CD4-positive, alpha-beta T cell treated with Interleukin-4 for 1 hour (primary cell): ENCODE measurements at regions not wholly inside any gene's neighbourhood (a gene's known extent, or its start where the extent isn't known, plus 50 kb on each side); places are given as distances from the start of the nearest gene placed in this dataset.
"Not testable (repeated sequence)": the region's sequence is repeated elsewhere in the genome, so short reads cannot be mapped to it uniquely, and the experiment has no call there.

ENCODE experiments used
- DNase-seq, 2 donors: peaks; one replicate each; pipeline ENCODE4 v3.0.0-alpha.2; 2020 to 2022

GRCh38 chr10:44569193-44570091 lies 184.5 kb upstream of the CXCL12 start:
- no peak for DNase-seq

DNA sequence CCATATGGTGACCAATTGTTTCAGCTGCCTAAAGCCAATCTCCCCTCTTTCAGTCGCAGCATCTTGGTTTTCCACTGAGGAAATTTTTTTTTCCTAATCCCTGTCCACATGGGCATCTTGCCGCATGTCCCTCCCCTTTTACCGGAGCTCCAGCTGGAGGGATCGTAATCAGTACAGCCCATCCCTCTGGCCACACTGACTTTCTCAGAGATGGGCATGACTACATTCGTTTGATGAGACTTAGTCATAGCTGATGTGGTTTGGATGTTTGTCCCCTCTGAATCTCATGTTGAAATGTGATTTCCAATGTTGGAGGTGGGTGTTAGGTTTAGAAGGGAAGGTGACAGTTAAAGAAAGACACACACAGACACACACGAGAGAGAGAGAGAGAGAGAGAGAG lies 186.8 kb upstream of the CXCL12 start:
- no peak for DNase-seq

- DNase-seq = no peak
Measured at GRCh38 chr10:44572146-44572545, 187.2 kb upstream of the CXCL12 start.

DNA sequence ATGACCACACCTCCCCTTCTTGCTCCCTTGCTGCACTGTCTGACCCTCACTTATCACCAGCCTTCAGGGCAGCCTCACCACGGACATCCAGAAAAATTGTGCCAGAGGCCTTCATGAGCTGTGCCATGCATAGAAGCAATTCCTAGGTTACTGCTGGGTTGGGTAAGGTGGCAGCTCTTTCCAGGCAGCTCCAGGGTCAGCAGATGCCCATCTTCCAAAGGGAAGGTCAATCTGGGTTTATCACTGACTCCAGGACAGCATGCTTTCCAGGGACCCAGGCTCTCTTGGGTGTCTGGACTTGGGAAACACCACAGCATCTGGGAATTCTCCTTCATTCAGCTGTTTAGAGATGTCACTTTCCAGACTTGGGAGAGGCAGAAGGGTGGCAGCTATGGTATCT lies 188.9 kb upstream of the CXCL12 start:
- no peak for DNase-seq

DNA sequence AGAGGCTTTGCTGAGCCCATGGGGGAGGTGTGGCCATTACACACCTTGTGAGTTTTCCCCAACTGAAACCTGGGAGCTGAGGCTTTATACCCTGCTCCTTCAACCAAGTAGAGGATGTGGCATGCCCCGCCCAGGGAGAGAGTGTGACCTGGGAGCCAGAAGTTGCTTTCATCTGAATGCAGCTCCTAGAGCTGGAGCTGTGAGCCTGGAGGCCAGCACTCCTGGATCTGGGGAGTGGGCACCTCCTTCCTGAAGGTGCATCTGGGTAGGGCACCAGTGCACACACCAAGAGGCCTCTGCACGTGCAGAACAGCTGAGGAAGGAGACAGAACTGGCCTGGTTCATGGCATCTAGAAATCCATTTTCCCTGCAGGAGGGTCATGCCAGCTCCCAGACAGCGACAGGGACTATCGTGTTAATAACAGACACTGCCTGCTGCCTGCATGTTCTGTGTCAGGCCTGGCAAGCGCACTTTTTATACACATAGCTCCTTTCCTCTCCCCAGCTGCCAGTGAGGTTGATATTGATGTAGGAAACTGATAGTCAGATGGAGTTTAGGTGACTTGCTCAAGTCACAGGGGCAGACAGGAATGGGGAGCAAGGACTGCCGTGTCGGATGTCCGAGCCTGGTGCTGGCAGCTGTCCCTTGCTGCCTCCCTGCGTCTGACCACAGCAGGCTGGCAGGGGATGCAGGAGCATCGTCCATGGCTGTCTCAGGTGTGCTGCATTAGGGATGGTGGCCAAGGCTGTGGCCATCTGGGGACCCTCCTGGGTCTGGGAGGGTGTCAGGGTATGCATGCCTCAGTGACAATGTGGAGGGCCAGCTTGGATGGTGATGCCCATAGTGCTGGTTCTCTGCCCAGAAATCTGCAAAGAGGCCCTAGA lies 189.9 kb upstream of the CXCL12 start:
- DNase-seq = no peak

- DNase-seq = no peak
Measured at GRCh38 chr10:44575601-44576380, 190.9 kb upstream of the CXCL12 start.

DNA sequence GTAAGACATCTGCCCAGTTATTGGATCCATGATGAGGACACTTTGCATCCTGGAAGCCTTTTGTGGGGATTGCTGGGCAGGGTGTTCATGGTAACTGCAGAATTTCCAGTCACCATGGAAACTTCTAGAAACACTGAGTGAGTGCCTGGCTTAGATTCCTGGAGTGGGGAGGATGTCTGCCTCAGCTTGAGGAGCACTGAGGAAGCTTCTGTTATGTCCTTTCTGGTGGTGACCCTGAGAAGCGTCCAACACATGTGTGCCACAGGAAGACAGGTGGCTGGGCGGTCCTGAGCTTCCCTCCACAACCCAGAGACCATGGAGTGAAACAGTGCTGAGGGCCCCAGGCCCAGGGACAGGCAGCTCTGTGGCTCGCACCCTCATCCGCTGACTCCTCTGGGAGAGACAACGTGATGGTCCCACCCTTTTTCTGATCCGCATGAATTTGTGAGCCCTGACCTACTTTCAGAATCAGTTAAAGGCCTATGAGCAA lies 191.8 kb upstream of the CXCL12 start:
- peak; percentile 47 to 59 for DNase-seq

- DNase-seq = no peak
Measured at GRCh38 chr10:44577533-44577932, 192.6 kb upstream of the CXCL12 start.

DNA sequence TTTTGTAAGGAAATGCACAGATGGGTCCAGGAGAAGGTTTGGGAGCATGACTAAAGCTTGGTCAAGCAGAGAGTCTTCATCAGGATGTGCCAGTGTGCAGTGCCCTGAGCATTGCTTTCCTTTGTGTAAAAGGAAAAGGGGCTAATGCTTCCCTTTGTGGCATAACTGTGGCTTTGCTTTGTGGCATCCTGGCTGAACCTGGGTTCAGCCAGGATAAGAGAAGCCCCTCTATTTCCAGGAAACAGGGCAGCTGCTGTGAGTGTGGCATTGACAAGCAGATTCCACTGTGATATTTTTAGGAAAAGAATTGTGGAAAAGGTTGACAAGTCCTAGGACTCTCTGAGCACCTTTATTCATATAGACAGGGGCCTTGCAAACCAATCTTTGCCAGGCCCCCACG lies 193.4 kb upstream of the CXCL12 start:
- DNase-seq = no peak

DNA sequence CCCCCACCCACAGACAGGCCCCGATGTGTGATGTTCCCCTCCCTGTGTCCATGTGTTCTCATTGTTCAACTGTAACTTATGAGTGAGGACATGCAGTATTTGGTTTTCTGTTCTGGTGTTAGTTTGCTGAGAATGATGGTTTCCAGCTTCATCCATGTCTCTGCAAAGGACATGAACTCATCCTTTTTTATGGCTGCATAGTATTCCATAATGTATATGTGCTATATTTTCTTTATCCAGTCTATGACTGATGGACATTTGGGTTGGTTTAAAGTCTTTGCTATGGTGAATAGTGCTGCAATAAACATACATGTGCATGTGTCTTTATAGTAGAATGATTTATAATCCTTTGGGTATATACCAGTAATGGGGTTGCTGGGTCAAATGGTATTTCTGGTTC lies 194.1 kb upstream of the CXCL12 start:
- not testable (repeated sequence) for DNase-seq

GRCh38 chr10:44581996-44582395 lies 197.1 kb upstream of the CXCL12 start:
- DNase-seq = no peak

DNA sequence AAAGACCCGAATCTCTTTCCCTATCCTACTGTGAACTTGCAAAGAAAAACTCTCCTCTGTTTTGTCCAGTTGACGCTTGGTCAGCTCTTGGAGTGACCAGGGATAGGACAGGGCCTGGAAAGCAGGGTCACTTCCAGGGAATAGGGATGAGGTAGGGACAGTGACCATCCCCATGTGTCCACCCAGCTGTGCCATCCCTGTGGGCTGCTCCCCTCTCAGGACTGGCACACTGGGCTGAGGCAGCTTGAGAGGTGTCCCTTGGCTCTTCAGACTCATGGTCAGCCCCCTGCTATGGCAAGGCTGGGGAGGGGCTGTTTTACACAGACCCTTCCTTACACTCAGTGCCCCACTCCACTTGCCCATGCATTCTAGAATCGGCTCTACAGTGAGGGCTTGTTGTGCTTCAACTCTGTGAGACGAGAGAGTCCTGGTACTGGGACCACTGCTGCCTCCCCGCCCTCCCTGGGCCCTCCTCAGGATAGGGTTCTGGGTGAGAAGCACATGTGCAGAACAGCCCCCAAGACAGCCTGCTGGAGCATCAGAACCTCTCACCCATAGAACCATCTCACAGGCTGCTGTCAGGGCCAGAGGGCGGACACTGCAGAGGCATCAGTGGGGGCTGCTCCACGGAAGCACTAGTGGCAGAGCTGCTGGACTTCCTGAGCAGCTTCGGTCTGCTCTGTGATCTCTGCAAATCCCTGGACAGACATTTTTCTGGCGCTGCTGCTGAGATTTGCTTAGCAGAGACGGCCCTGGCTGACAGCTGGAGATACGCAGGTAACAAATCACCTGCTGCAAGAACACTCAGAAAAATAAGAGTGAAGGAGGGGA lies 202.8 kb upstream of the CXCL12 start:
- DNase-seq = no peak

DNA sequence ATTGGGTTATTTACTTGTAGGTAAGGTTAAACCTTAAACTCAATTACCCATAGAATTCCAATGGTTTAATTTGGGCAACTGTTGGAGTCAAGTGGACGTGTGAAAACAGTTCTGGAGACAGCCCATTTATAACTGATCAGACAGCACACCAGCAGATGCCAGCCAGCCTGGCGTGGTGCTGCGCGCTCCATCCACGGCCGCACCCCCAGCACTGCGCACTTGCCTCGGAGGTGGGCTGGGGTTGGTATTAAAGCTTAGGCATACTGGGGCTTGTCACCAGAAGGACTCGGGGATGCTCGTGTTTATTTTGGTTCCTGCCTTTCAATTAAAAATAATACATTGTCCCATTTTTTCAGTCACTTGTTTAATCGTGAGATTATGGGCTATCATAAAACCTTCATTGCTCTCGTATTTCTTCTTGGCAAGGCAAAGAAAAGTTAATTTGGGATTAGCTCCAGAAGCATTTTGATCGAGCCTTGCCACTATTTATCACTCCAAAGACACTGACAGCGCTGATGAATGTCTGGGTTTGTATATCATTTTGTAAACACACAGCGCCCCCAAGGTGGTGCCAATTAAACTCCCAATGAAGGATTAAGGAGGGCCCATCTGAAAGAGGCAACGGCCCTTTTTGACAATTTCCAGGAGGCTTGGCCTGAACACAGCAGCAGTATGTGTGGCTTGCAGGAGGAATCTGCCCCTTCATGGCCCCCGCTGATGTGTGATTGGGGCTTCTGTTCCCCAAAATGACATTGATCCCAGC lies 204.5 kb upstream of the CXCL12 start:
- DNase-seq = no peak

DNA sequence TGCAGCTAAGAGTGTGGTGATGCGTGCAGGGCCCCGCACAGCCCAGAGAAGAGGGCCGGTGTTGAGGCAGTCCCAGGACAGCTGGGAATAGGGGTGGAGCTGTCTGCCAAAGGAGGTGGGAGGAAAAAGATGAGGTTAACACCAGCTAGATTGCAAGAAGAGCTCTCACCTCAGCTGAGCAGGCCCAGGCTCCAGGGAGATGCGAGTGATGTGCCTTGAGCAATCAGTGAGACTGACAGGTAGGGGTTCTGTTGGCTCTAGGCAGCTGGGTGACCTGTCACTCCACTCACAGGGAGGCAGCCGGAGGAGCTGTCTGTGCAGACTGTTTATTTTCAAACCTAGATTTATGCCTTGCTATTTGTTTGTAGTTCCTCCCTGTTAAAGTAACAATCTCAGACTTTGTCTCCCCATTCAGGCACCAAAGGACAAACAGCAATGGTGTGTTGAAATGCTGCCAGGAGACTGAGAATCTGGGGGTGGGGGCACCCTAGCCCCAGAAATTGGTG lies 205.1 kb upstream of the CXCL12 start:
- no peak for DNase-seq

DNA sequence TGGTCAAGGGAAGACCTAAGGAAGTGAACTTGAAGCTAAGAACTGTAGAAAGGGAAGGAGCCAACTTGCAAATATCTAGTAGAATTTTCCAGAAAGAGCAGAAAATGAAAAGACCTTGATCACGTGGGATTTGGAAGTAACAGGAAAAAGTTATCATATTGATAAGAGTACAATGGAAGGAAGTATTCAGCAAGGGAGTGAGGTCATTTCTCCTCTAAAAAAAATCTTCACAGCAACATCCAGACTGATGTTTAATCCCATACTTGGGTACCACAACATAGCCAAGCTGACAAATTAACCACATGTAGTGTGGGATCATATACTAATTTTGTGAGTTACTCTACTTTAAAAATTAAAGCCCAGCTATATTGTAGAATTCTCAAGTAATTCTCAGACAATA lies 207.0 kb upstream of the CXCL12 start:
- no peak for DNase-seq

GRCh38 chr10:44593952-44594351 lies 209.1 kb upstream of the CXCL12 start:
- DNase-seq = no peak

DNA sequence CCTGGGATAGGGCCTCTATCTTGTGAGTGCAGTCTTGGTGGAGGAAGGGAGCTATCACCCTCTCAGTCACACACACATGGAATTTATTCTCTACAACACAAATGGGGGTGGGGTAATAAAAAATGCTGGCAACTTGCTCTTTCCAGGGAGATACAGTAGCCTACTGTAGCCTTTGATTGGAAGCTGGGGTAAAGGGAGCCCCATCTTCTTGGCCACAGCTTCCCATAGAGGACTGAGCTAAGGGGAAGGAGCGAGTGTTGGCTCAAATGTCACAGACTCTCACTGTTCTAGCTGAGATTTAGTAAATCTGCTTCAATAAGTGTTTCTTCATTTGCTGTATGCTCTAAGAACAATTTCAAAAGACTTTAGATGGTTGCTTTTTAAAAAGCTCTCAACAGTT lies 222.2 kb upstream of the CXCL12 start:
- no peak for DNase-seq

- no peak for DNase-seq
Measured at GRCh38 chr10:44618910-44619309, 234.0 kb upstream of the CXCL12 start.

- DNase-seq = no peak
Measured at GRCh38 chr10:44619521-44619920, 234.6 kb upstream of the CXCL12 start.

DNA sequence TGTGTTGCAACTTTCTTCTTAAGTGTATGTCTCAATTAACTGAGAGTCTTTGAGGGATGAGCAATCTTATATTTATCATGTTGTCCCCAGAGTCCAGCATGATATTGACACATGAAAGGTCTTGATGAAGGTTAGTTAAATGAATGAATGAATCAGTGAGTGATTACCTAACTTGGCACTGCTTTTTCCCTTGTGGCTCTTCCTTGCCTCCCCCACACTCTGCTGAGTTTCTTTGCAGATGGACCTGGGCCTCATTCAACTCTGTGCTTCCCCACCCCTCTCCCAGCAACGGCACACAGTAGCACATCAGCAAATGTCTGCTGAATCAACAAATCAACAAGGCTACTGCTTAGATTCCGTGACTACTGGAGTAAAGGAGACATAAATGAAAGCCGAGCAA lies 235.1 kb upstream of the CXCL12 start:
- DNase-seq = no peak
